ENCODE measurements at regions not wholly inside any gene's neighbourhood (a gene's known extent, or its start where the extent isn't known, plus 50 kb on each side); places are given as distances from the start of the nearest gene placed in this dataset.

DNA sequence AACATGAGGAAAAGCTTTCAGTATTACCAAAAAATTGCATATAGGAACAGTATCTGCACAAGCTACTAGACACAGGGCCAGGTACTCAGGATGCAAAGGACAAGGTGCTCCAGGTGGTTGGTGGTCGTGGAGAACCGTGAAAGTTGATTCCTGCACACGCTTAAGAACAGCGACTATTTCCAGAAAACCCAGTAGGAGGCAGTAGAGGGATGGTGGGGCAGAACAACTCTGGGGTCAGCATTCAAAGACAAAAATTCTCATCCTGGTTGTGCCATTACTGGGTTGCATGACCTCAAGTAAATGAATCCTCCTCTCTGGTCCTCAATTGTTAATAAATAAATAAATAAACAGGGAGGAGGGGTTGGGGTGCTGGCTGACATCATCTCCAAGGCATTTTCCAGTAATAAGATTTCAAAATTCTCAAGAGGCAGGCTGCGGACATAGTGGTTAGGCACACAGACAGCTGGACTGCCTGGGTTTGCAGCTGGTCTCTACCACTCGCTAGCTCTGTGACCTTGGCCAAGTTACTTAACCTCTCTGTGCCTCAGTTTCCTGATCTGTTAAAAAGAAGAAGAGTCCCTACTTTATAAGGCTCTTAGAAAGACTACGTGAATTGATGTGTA, 89.6 kb downstream of the ISX start:
- Histone ChIP-seq H4K20me1 (replicated peaks; ENCODE audit: insufficient read depth) (no peaks in the 10 kb centered on the region), H3K4me2 (peak overlapping the region; percentile 53; the same call in 1 of the 2 replicates), H3K36me3 (ENCODE audit: insufficient read depth) (no peaks in the 10 kb centered on the region), H3K79me2 (replicated peaks; ENCODE audit: insufficient read depth) (no peaks in the 10 kb centered on the region), H3K4me3 (no peak overlapping the region), H3F3A (replicated peaks; ENCODE audit: low read depth) (no peaks in the 10 kb centered on the region), H2AFZ (peak overlapping the region; percentile 44; the same call in 1 of the 2 replicates), H3K4me1 (ENCODE audit: insufficient read depth) (peaks cover 14% of the 10 kb centered on the region), H3K27me3 (ENCODE audit: insufficient read depth) (no peaks in the 10 kb centered on the region), H3K27ac (ENCODE audit: low read depth) (no peak overlapping the region), H3K9me2 (ENCODE audit: insufficient read depth) (peaks cover 12% of the 10 kb centered on the region)
- TF ChIP-seq, protein P1, sequence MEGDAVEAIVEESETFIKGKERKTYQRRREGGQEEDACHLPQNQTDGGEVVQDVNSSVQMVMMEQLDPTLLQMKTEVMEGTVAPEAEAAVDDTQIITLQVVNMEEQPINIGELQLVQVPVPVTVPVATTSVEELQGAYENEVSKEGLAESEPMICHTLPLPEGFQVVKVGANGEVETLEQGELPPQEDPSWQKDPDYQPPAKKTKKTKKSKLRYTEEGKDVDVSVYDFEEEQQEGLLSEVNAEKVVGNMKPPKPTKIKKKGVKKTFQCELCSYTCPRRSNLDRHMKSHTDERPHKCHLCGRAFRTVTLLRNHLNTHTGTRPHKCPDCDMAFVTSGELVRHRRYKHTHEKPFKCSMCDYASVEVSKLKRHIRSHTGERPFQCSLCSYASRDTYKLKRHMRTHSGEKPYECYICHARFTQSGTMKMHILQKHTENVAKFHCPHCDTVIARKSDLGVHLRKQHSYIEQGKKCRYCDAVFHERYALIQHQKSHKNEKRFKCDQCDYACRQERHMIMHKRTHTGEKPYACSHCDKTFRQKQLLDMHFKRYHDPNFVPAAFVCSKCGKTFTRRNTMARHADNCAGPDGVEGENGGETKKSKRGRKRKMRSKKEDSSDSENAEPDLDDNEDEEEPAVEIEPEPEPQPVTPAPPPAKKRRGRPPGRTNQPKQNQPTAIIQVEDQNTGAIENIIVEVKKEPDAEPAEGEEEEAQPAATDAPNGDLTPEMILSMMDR (conservative IDR thresholded peaks at IDR 0.05; ENCODE audit: low read depth in 2 of 2), result peak; percentile 59 to 67
- TF ChIP-seq ZNF114 (CRISPR knock-in tag; IDR thresholded peaks at IDR 0.05), result no peak
- Mint-ChIP-seq H3K4me3 (no peak overlapping the region), H3K27ac (no peak overlapping the region), H3K9me3 (peaks cover 7% of the 10 kb centered on the region), H3K4me1 (peaks cover 33% of the 10 kb centered on the region), H3K36me3 (ENCODE audit: low read depth) (no peaks in the 10 kb centered on the region), H3K27me3 (ENCODE audit: insufficient read depth, low read depth, poor library complexity) (peaks cover 16% of the 10 kb centered on the region)
- ATAC-seq, result peak; percentile 22
- peak; percentile 69 for DNase-seq (ENCODE audit: low spot score)

DNA sequence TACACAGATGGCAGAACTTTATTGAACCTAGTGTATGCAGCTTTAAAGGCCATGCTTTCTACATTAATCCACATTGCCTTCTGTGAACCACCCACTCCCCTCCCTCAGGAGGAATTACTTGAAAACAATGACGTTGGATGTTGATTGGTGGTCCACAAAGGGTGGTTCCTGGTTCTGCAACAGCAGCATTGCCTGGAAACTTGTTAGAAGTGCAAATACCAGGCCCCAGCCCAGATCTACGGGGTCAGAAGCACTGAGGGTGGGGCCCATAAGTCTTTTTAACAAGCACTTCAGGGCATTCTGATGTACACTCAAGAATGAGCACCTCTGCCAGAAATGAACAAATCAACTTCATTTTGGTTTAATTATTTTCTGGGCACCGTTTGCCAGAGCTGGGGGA, 91.0 kb downstream of the ISX start:
- ATAC-seq, result no peak
- H4K20me1 ChIP-seq (replicated peaks; ENCODE audit: insufficient read depth), result no peaks in the 10 kb centered on the region
- no peak for DNase-seq (ENCODE audit: low spot score)
- no peaks in the 10 kb centered on the region for H3K79me2 ChIP-seq (replicated peaks; ENCODE audit: insufficient read depth)
- no peaks in the 10 kb centered on the region for H3K36me3 ChIP-seq (ENCODE audit: insufficient read depth)
- Mint-ChIP-seq H3K27ac (no peak overlapping the region), H3K27me3 (ENCODE audit: insufficient read depth, low read depth, poor library complexity) (peaks cover 16% of the 10 kb centered on the region), H3K4me1 (peaks cover 28% of the 10 kb centered on the region), H3K36me3 (ENCODE audit: low read depth) (no peaks in the 10 kb centered on the region), H3K9me3 (peaks cover 6% of the 10 kb centered on the region), H3K4me3 (no peak overlapping the region)
- no peak overlapping the region for H3K4me3 ChIP-seq
- peak overlapping the region; percentile 57; the same call in 1 of the 2 replicates for H2AFZ ChIP-seq
- no peak overlapping the region for H3K4me2 ChIP-seq
- no peak for TF ChIP-seq ZNF114 (CRISPR knock-in tag; IDR thresholded peaks at IDR 0.05)
- no peak for TF ChIP-seq ZNF331 (CRISPR knock-in tag; IDR thresholded peaks at IDR 0.05; ENCODE audit: low read depth)
- TF ChIP-seq, protein P1 (conservative IDR thresholded peaks at IDR 0.05; ENCODE audit: low read depth in 2 of 2), result no peak
- no peak for TF ChIP-seq EZH2 (IDR thresholded peaks at IDR 0.05; ENCODE audit: low read depth, unreplicated experiment)
- no peak for TF ChIP-seq NANOG (IDR thresholded peaks at IDR 0.05; ENCODE audit: borderline replicate concordance)
- TF ChIP-seq CREB1 (CRISPR knock-in tag; IDR thresholded peaks at IDR 0.05; ENCODE audit: low read depth), result no peak
- no peak for TF ChIP-seq STAT1 (IDR thresholded peaks at IDR 0.05; ENCODE audit: unreplicated experiment)
- H3F3A ChIP-seq (replicated peaks; ENCODE audit: low read depth), result no peaks in the 10 kb centered on the region
- H3K27ac ChIP-seq (ENCODE audit: low read depth), result no peak overlapping the region
- H3K4me1 ChIP-seq (ENCODE audit: insufficient read depth), result peaks cover 14% of the 10 kb centered on the region
- no peaks in the 10 kb centered on the region for H3K27me3 ChIP-seq (ENCODE audit: insufficient read depth)
- H3K9me2 ChIP-seq (ENCODE audit: insufficient read depth), result peaks cover 9% of the 10 kb centered on the region
